ENCODE measurements at regions not wholly inside any gene's neighbourhood (a gene's known extent, or its start where the extent isn't known, plus 50 kb on each side); places are given as distances from the start of the nearest gene placed in this dataset.

GRCh38 chr10:14468023-14468441, 137.3 kb upstream of the FRMD4A start:
- H3K27ac ChIP-seq: no peak overlapping the region
- TF ChIP-seq, protein P1, sequence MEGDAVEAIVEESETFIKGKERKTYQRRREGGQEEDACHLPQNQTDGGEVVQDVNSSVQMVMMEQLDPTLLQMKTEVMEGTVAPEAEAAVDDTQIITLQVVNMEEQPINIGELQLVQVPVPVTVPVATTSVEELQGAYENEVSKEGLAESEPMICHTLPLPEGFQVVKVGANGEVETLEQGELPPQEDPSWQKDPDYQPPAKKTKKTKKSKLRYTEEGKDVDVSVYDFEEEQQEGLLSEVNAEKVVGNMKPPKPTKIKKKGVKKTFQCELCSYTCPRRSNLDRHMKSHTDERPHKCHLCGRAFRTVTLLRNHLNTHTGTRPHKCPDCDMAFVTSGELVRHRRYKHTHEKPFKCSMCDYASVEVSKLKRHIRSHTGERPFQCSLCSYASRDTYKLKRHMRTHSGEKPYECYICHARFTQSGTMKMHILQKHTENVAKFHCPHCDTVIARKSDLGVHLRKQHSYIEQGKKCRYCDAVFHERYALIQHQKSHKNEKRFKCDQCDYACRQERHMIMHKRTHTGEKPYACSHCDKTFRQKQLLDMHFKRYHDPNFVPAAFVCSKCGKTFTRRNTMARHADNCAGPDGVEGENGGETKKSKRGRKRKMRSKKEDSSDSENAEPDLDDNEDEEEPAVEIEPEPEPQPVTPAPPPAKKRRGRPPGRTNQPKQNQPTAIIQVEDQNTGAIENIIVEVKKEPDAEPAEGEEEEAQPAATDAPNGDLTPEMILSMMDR (conservative IDR thresholded peaks at IDR 0.05): no peak
- no peak for TF ChIP-seq ZFX (IDR thresholded peaks at IDR 0.05)

- TF ChIP-seq, protein P1 (conservative IDR thresholded peaks at IDR 0.05): no peak
- TF ChIP-seq ZFX (IDR thresholded peaks at IDR 0.05): no peak
- no peak overlapping the region for H3K27ac ChIP-seq
Observed at GRCh38 chr10:14466257-14466656, 135.5 kb upstream of the FRMD4A start.

DNA sequence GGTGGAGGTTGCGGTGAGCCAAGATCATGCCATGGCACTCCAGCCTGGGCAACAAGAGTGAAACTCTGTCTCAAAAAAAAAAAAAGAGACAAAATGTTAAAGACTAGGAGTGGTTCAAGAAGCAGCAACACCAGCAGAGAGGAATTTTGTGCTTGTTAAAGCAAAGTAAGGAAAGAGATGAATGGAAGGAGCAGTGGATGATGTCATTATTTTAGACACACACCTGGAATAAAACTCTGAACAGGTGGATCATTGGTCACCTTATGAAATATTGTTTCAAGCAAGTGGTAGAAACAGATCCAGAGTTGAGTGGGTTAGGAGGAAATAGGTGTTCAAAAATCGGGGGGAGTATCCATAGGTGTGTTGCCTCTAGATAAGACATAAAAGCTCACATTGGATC, 129.7 kb upstream of the FRMD4A start:
- TF ChIP-seq, protein P1 (conservative IDR thresholded peaks at IDR 0.05): no peak
- H3K27ac ChIP-seq: no peak overlapping the region

GRCh38 chr10:14459665-14460064, 128.9 kb upstream of the FRMD4A start:
- H3K27ac ChIP-seq: no peak overlapping the region
- TF ChIP-seq, protein P1 (conservative IDR thresholded peaks at IDR 0.05): no peak
- no peak for TF ChIP-seq ZFX (IDR thresholded peaks at IDR 0.05)

DNA sequence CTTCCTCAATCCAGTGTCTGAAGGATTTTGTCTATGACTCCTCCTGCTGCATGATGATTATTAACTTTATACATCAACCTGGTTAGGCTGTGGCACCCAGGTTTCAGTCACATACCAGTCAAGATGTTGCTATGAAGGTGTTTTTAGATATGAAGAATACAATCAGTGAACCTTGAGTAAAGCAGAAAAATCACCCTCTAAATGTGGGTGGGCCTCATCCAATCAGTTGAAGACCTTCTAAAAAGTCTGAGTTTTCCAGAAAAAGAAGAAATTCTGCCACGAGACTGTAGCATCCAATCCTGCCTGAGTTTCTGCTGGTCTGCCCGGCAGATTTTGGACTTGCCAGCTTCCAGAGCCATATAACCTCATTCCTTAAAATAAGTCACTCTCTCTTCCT, 126.1 kb upstream of the FRMD4A start:
- no peak for TF ChIP-seq ZFX (IDR thresholded peaks at IDR 0.05)
- TF ChIP-seq, protein P1 (conservative IDR thresholded peaks at IDR 0.05): no peak

DNA sequence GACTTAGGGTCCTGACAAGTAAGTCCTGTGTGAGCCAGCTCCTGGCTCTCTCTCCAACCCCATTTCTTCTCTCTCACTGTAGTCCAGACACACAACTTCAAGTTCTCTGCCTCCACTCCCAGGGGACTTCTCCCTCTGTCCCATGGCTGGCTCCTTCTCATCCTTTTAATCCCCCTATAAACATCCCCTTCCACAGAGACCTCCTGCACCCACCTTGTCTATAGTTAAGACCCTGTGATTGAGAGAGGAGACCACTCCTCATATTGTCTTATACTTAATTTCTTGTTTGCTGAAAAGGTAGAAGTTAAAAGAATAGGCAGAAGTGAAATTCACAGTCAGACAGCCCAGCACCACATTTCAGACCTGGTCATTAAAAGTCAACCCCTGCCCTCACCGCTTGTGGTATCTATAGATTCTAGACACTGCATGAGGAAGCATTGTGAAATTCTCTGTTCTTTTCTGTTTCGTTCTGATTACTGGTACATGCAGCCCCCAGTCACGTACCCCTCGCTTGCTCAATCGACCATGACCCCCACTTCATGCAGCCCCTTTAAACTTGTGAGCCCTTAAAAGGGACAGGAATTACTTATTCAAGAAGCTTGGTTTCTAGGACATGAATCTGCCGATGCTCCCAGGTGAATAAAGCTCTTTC, 125.6 kb upstream of the FRMD4A start:
- TF ChIP-seq, protein P1 (conservative IDR thresholded peaks at IDR 0.05): no peak
- no peak for TF ChIP-seq ZFX (IDR thresholded peaks at IDR 0.05)
- no peak overlapping the region for H3K27ac ChIP-seq

More for the DNA sequence above, 126.1 kb upstream of the FRMD4A start:
- no peak overlapping the region for H3K27ac ChIP-seq

DNA sequence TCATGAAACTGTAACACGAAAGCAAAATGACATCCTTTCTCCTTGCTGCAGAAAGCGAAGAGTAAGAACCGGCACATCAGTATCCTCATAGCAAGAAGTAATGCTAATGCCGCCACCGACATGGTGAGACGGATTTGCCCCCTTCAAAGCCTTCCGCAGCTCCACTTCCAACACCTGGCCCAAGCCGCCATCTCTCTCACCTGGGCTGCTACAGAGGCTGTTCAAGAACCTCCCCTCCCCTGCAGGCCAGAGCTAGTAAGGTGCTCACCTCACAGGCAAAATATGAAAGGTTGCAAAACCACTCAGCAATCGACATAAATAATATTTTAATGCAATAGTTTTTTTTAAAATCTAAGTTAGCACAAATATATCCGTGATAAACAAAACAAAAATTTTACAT, 123.9 kb upstream of the FRMD4A start:
- no peak overlapping the region for H3K27ac ChIP-seq
- TF ChIP-seq, protein P1 (conservative IDR thresholded peaks at IDR 0.05): no peak
- TF ChIP-seq ZFX (IDR thresholded peaks at IDR 0.05): no peak

Measured in C4-2B (cell line).